Lower leg skin (tissue), 3 donors: ENCODE measurements at regions not wholly inside any gene's neighbourhood (a gene's known extent, or its start where the extent isn't known, plus 50 kb on each side); places are given as distances from the start of the nearest gene placed in this dataset.

Experiments used
- CTCF ChIP-seq, 3 donors: fragments of 450-650 bp; IDR thresholded peaks; one replicate each; pipeline ENCODE4 v1.5.1; 2016; ENCODE audit warnings: antibody characterized with exemption in 3 of 3, mild to moderate bottlenecking in 3 of 3, moderate library complexity in 2 of 3
- POLR2A ChIP-seq, 2 donors: fragments of 450-650 bp; IDR thresholded peaks; one replicate each; pipeline ENCODE4 v1.6.1; 2016 to 2017; ENCODE audit warnings: antibody characterized with exemption in 2 of 2, mild to moderate bottlenecking in 1 of 2, moderate library complexity in 1 of 2

GRCh38 chr4:131248314-131248713 lies 1900.8 kb upstream of the PCDH10 start:
- TF ChIP-seq POLR2A (IDR thresholded peaks at IDR 0.05) (no peak), CTCF (IDR thresholded peaks at IDR 0.05) (no peak)
